GM19351 (cell line): ENCODE measurements at regions not wholly inside any gene's neighbourhood (a gene's known extent, or its start where the extent isn't known, plus 50 kb on each side); places are given as distances from the start of the nearest gene placed in this dataset.
A peak's percentile ranks its signal among the peaks of the same experiment; 100 is the strongest.
"Not testable (repeated sequence)": the region's sequence is repeated elsewhere in the genome, so short reads cannot be mapped to it uniquely, and the experiment has no call there.

Experiments used
- ATAC-seq: cut with Tn5 transposase; IDR thresholded peaks from one replicate; pipeline ENCODE4 v1.9.1; 2021; ENCODE audit warnings: mild to moderate bottlenecking, moderate library complexity; ENCODE audit not compliant: unreplicated experiment

GRCh38 chr12:46524778-46525177 lies 152.2 kb upstream of the SLC38A2 start:
- no peak for ATAC-seq

GRCh38 chr12:46523863-46524770 lies 151.5 kb upstream of the SLC38A2 start:
- no peak for ATAC-seq

GRCh38 chr12:46523446-46523845 lies 150.9 kb upstream of the SLC38A2 start:
- ATAC-seq = no peak

- no peak for ATAC-seq
Observed at GRCh38 chr12:46522071-46522470, 149.5 kb upstream of the SLC38A2 start.

- ATAC-seq = no peak
Observed at GRCh38 chr12:46521145-46521544, 148.6 kb upstream of the SLC38A2 start.

GRCh38 chr12:46519407-46519806 lies 146.8 kb upstream of the SLC38A2 start:
- ATAC-seq = no peak

GRCh38 chr12:46518729-46519128 lies 146.2 kb upstream of the SLC38A2 start:
- no peak for ATAC-seq

- no peak for ATAC-seq
Observed at GRCh38 chr12:46518169-46518568, 145.6 kb upstream of the SLC38A2 start.

GRCh38 chr12:46517579-46517962 lies 145.0 kb upstream of the SLC38A2 start:
- ATAC-seq = peak; percentile 28

- ATAC-seq = peak; percentile 96
Observed at GRCh38 chr12:46516933-46517578, 144.5 kb upstream of the SLC38A2 start.

- ATAC-seq = no peak
Observed at GRCh38 chr12:46516238-46516932, 143.8 kb upstream of the SLC38A2 start.

GRCh38 chr12:46515829-46516228 lies 143.3 kb upstream of the SLC38A2 start:
- ATAC-seq = no peak

GRCh38 chr12:46514886-46515285 lies 142.3 kb upstream of the SLC38A2 start:
- ATAC-seq = no peak

GRCh38 chr12:46510257-46510656 lies 137.7 kb upstream of the SLC38A2 start:
- not testable (repeated sequence) for ATAC-seq

GRCh38 chr12:46509135-46509534 lies 136.6 kb upstream of the SLC38A2 start:
- no peak for ATAC-seq

GRCh38 chr12:46508651-46509050 lies 136.1 kb upstream of the SLC38A2 start:
- ATAC-seq = no peak

- ATAC-seq = no peak
Observed at GRCh38 chr12:46507766-46508165, 135.2 kb upstream of the SLC38A2 start.

GRCh38 chr12:46506961-46507360 lies 134.4 kb upstream of the SLC38A2 start:
- ATAC-seq = no peak

GRCh38 chr12:46506198-46506597 lies 133.6 kb upstream of the SLC38A2 start:
- no peak for ATAC-seq

- no peak for ATAC-seq
Observed at GRCh38 chr12:46504494-46504893, 131.9 kb upstream of the SLC38A2 start.

GRCh38 chr12:46503637-46504175 lies 131.1 kb upstream of the SLC38A2 start:
- no peak for ATAC-seq
